IMR-90 (cell line): ENCODE measurements at regions not wholly inside any gene's neighbourhood (a gene's known extent, or its start where the extent isn't known, plus 50 kb on each side); places are given as distances from the start of the nearest gene placed in this dataset.

Experiments
- CHD1 ChIP-seq: IDR thresholded peaks from 2 replicates; pipeline ENCODE4 v1.6.1; 2012; ENCODE audit warnings: low read depth, low read length, improper control_type of control experiment
- CTCF ChIP-seq: conservative IDR thresholded peaks from 2 replicates; pipeline ENCODE4 v1.5.1; 2012; ENCODE audit warnings: mild to moderate bottlenecking, low read depth, low read length, improper control_type of control experiment
- ELK1 ChIP-seq: fragments of 150-350 bp; IDR thresholded peaks from 2 replicates; pipeline ENCODE4 v1.6.1; 2016; ENCODE audit warnings: low read depth, mild to moderate bottlenecking, low read length, moderate library complexity, borderline replicate concordance
- NFE2L2 ChIP-seq: fragments of 150-350 bp; IDR thresholded peaks from 2 replicates; pipeline ENCODE4 v1.6.1; 2016; ENCODE audit warnings: low read depth, mild to moderate bottlenecking, low read length
- POLR2A ChIP-seq: IDR thresholded peaks from 2 replicates; pipeline ENCODE4 v1.6.1; 2012; ENCODE audit warnings: mild to moderate bottlenecking, low read depth, low read length
- RAD21 ChIP-seq: IDR thresholded peaks from 2 replicates; pipeline ENCODE4 v1.6.1; 2012; ENCODE audit warnings: low read length, improper control_type of control experiment
- RFX5 ChIP-seq: IDR thresholded peaks from 2 replicates; pipeline ENCODE4 v1.8.0; 2012; ENCODE audit warnings: low read depth, mild to moderate bottlenecking, low read length, moderate library complexity
- USF2 ChIP-seq: fragments of 150-350 bp; IDR thresholded peaks from 2 replicates; pipeline ENCODE4 v1.6.1; 2017; ENCODE audit warnings: mild to moderate bottlenecking, antibody characterized with exemption, low read length, low read depth

- TF ChIP-seq CTCF (no peak), USF2 (no peak), CHD1 (no peak), ELK1 (no peak), POLR2A (no peak), NFE2L2 (no peak), RFX5 (no peak), RAD21 (no peak)
These were observed 61.6 kb upstream of the RPS23 start for GRCh38 chr5:82339792-82340191.
